HUES6 (cell line): ENCODE measurements at regions not wholly inside any gene's neighbourhood (a gene's known extent, or its start where the extent isn't known, plus 50 kb on each side); places are given as distances from the start of the nearest gene placed in this dataset.

Experiments
- H3K27ac ChIP-seq: 2 replicates; pipeline ENCODE4 v1.7.0; 2013; ENCODE audit warnings: low read depth, mild to moderate bottlenecking, low read length, inconsistent platforms
- H3K27me3 ChIP-seq: 2 replicates; pipeline ENCODE4 v1.6.1; 2013; ENCODE audit warnings: low read length; ENCODE audit not compliant: control insufficient read depth, insufficient read depth
- H3K36me3 ChIP-seq: 2 replicates; pipeline ENCODE4 v1.6.1; 2013; ENCODE audit warnings: low read length; ENCODE audit not compliant: control insufficient read depth, insufficient read depth
- H3K4me1 ChIP-seq: 2 replicates; pipeline ENCODE4 v1.6.1; 2013; ENCODE audit warnings: low read length; ENCODE audit not compliant: control insufficient read depth, insufficient read depth
- H3K4me3 ChIP-seq: 2 replicates; pipeline ENCODE4 v1.5.1; 2013; ENCODE audit warnings: low read depth, low read length
- H3K9ac ChIP-seq: one replicate; pipeline ENCODE4 v1.6.1; 2013; ENCODE audit warnings: mild to moderate bottlenecking, low read length
- H3K9me3 ChIP-seq: 2 replicates; pipeline ENCODE4 v1.6.1; 2013; ENCODE audit warnings: low read depth, low read length; ENCODE audit not compliant: control insufficient read depth, insufficient read depth

GRCh38 chr16:49081554-49081953 is 200.1 kb downstream of the CBLN1 start:
- Histone ChIP-seq H3K9me3 (peaks cover 11% of the 10 kb centered on the region), H3K4me3 (no peak overlapping the region), H3K36me3 (no peaks in the 10 kb centered on the region), H3K9ac (no peak overlapping the region), H3K27me3 (no peaks in the 10 kb centered on the region), H3K4me1 (no peaks in the 10 kb centered on the region), H3K27ac (no peak overlapping the region)

- Histone ChIP-seq H3K27me3 (no peaks in the 10 kb centered on the region), H3K27ac (no peak overlapping the region), H3K9me3 (peaks cover 11% of the 10 kb centered on the region)
Observed at GRCh38 chr16:49081086-49081485, 200.6 kb downstream of the CBLN1 start.

GRCh38 chr16:49078571-49078970 is 203.1 kb downstream of the CBLN1 start:
- no peaks in the 10 kb centered on the region for H3K27me3 ChIP-seq
- peaks cover 4% of the 10 kb centered on the region for H3K4me1 ChIP-seq
- H3K4me3 ChIP-seq = no peak overlapping the region
- H3K9ac ChIP-seq = no peak overlapping the region
- no peaks in the 10 kb centered on the region for H3K36me3 ChIP-seq
- H3K27ac ChIP-seq = no peak overlapping the region
- no peaks in the 10 kb centered on the region for H3K9me3 ChIP-seq

More at GRCh38 chr16:49081086-49081485, 200.6 kb downstream of the CBLN1 start:
- no peaks in the 10 kb centered on the region for H3K36me3 ChIP-seq
- no peaks in the 10 kb centered on the region for H3K4me1 ChIP-seq
- H3K4me3 ChIP-seq = no peak overlapping the region
- no peak overlapping the region for H3K9ac ChIP-seq

DNA sequence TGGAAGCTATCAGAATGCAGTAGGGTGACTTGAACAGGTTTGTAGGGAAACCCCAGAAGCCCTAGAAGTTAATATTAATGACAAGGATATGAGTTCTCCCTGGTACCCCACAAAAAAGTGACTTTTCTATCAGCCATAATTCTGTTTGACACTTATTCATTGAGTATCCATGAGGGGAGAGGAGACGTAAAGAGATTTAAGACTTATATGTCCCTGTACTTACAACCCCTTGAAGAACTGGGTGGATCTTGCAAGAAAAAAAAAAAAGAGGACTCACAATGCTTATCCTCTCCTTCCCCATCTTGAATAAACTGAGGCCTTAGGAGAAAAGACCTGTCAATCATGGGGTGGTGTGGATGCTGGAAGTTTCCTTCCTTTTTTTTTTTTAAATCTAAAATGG is 203.5 kb downstream of the CBLN1 start:
- Histone ChIP-seq H3K36me3 (no peaks in the 10 kb centered on the region), H3K27ac (no peak overlapping the region), H3K9me3 (no peaks in the 10 kb centered on the region), H3K27me3 (no peaks in the 10 kb centered on the region), H3K4me3 (no peak overlapping the region), H3K9ac (no peak overlapping the region), H3K4me1 (peaks cover 4% of the 10 kb centered on the region)

DNA sequence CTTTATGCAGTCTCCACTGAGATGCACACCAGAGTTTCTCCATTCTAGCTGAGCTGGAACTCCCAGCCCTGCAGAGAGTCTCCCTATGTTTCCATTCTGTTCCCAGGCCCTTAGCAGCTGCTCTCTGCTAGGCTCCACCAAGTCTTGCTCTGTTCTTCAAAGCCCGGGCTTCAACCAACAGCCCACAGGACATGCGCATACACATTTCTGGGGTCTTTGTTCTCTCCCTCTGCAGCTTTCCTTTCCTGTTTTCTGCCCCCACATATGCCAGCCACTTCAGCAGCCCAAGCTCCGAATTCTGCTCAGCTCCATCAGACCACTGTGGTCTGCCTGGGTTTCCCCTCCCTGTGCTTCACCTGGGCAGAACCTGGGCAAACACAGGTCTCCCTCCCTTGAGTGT is 205.9 kb downstream of the CBLN1 start:
- H3K9ac ChIP-seq = no peak overlapping the region
- no peaks in the 10 kb centered on the region for H3K36me3 ChIP-seq
- no peak overlapping the region for H3K4me3 ChIP-seq

GRCh38 chr16:49068224-49068623 is 213.4 kb downstream of the CBLN1 start:
- no peaks in the 10 kb centered on the region; the same call in 1 of the 2 replicates for H3K27me3 ChIP-seq
- H3K9ac ChIP-seq = no peak overlapping the region
- H3K4me1 ChIP-seq = no peaks in the 10 kb centered on the region
- H3K36me3 ChIP-seq = no peaks in the 10 kb centered on the region
- H3K4me3 ChIP-seq = no peak overlapping the region
- no peaks in the 10 kb centered on the region for H3K9me3 ChIP-seq
- H3K27ac ChIP-seq = no peak overlapping the region

More for the DNA sequence above, 205.9 kb downstream of the CBLN1 start:
- H3K4me1 ChIP-seq = peaks cover 4% of the 10 kb centered on the region
- no peaks in the 10 kb centered on the region for H3K9me3 ChIP-seq
- H3K27ac ChIP-seq = no peak overlapping the region
- no peaks in the 10 kb centered on the region for H3K27me3 ChIP-seq

DNA sequence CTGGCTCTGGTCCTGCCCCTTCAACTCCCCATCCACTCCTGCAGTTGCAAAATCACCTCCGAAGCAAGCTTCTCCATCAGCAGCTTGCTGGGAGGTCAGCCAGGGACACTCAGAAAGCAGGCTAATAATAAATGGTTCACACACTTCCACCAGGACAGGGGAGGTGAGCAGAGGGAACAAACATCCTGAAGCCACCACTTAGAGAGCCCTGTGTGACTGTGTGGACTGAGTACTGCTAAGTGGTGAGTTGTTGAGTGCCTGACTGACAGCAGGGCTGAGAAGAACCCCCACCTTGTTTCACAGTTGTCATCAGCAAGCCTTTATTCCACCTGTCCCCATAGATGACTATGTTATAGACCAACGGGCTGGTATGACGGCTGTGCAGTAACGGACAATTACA is 213.9 kb downstream of the CBLN1 start:
- Histone ChIP-seq H3K27me3 (no peaks in the 10 kb centered on the region; the same call in 1 of the 2 replicates), H3K36me3 (no peaks in the 10 kb centered on the region), H3K27ac (no peak overlapping the region), H3K9ac (no peak overlapping the region), H3K4me1 (no peaks in the 10 kb centered on the region), H3K9me3 (no peaks in the 10 kb centered on the region), H3K4me3 (no peak overlapping the region)

DNA sequence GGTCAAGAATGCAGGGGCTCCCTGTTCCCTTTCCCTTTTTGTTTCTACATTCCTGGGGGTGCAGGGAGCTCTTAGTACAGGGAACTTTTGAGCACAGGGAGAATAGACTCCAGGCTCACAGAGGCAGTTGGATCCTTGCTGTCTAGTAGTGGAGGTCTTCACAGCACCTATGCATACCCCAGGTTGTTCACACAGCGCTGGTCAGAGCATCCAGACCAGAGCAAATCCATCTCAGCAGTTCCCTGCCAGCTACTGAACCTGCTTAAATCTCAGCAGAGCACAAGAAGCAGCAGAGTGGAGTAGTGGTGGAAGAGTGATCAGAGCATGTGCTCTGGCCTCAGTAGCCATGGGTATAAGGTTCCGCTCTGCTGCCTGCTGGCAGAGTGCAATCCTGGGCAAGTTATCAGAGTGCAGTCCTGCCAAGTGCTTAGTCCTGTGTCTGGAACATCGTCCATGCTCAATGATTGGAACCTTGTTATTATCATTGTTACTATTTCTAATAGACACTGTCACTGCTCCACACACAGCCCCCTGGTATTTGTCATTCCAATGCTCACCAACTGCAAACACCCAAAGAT is 220.4 kb downstream of the CBLN1 start:
- no peak overlapping the region for H3K27ac ChIP-seq
- H3K4me1 ChIP-seq = peaks cover under 1% of the 10 kb centered on the region
- H3K36me3 ChIP-seq = no peaks in the 10 kb centered on the region
- no peak overlapping the region for H3K4me3 ChIP-seq
- no peaks in the 10 kb centered on the region for H3K9me3 ChIP-seq
- peaks cover 6% of the 10 kb centered on the region for H3K27me3 ChIP-seq
- no peak overlapping the region for H3K9ac ChIP-seq

GRCh38 chr16:49060728-49061127 is 220.9 kb downstream of the CBLN1 start:
- Histone ChIP-seq H3K27me3 (peaks cover 6% of the 10 kb centered on the region), H3K9ac (no peak overlapping the region), H3K4me1 (peaks cover 5% of the 10 kb centered on the region), H3K4me3 (no peak overlapping the region), H3K27ac (no peak overlapping the region), H3K9me3 (no peaks in the 10 kb centered on the region), H3K36me3 (no peaks in the 10 kb centered on the region)

- Histone ChIP-seq H3K36me3 (no peaks in the 10 kb centered on the region), H3K4me1 (peaks cover 8% of the 10 kb centered on the region), H3K27ac (no peak overlapping the region), H3K9ac (no peak overlapping the region), H3K27me3 (peaks cover 6% of the 10 kb centered on the region; the same call in 1 of the 2 replicates), H3K9me3 (no peaks in the 10 kb centered on the region), H3K4me3 (no peak overlapping the region)
Observed at GRCh38 chr16:49058382-49058781, 223.3 kb downstream of the CBLN1 start.

DNA sequence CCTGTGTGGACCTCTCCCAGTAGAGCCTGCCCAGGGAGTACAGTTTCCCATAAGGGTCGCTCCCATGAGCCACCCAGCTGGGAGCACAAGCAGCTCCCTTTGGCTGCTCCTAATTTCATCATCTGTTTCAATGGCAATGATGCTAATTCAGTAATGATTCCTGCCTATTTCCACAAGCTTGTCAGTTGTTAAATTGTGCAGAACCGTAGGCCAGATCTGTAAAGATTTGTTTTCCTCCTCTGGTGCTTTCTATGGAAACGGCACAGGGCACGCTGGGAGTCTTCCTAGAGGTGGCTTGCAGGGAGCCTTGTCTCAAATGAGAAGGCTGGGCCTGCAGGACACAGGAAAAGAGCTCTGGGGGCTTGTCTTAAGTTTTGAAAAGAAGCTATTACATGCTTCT is 223.7 kb downstream of the CBLN1 start:
- peaks cover 8% of the 10 kb centered on the region for H3K4me1 ChIP-seq
- H3K4me3 ChIP-seq = no peak overlapping the region
- H3K27me3 ChIP-seq = peaks cover 6% of the 10 kb centered on the region; the same call in 1 of the 2 replicates
- no peaks in the 10 kb centered on the region for H3K9me3 ChIP-seq
- H3K9ac ChIP-seq = no peak overlapping the region
- H3K27ac ChIP-seq = no peak overlapping the region
- H3K36me3 ChIP-seq = no peaks in the 10 kb centered on the region
